Right lobe of liver (tissue), 4 donors: ENCODE measurements at regions not wholly inside any gene's neighbourhood (a gene's known extent, or its start where the extent isn't known, plus 50 kb on each side); places are given as distances from the start of the nearest gene placed in this dataset.

Source experiments
- POLR2A ChIP-seq: fragments of 450-650 bp; IDR thresholded peaks from one replicate; pipeline ENCODE4 v1.6.1; 2017; ENCODE audit warnings: antibody characterized with exemption, mild to moderate bottlenecking
- TF ChIP-seq, protein P1 (sequence below), 4 donors: fragments of 200-600 bp in 3 of 4; fragments of 450-650 bp in 1 of 4; IDR thresholded peaks; one replicate each; pipeline versions ENCODE4 v1.5.1 to v1.8.0; 2016 to 2022; ENCODE audit warnings: antibody characterized with exemption in 4 of 4, mild to moderate bottlenecking in 2 of 4
- donor health status: DM: no; HTN: no; CAD: no.
- donor health status: DM: no; HTN: no; CAD: no.
- donor health status: DM: no; HTN: yes; CAD: no.

DNA sequence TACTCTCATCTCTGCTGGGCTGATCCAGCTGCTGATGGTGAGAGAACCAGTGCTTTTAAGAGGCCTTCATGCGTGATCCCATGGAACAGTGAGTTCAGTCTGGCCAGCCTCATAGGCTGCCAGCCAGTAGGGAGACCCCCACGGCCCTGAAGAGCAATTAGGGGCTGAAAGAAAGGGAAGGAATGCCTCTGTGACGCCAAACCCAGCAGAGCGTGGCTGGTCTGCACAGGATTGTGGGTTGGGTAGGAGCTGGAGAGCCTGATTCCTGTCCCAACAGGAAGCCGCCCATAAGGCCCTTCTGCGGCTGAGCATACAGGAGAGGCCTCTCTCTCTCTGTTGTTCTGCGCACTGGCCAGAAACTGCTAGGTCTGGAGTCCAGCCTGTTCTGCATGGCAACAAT, 181.5 kb upstream of the E2F8 start:
- no peak for TF ChIP-seq POLR2A
- TF ChIP-seq, protein P1, sequence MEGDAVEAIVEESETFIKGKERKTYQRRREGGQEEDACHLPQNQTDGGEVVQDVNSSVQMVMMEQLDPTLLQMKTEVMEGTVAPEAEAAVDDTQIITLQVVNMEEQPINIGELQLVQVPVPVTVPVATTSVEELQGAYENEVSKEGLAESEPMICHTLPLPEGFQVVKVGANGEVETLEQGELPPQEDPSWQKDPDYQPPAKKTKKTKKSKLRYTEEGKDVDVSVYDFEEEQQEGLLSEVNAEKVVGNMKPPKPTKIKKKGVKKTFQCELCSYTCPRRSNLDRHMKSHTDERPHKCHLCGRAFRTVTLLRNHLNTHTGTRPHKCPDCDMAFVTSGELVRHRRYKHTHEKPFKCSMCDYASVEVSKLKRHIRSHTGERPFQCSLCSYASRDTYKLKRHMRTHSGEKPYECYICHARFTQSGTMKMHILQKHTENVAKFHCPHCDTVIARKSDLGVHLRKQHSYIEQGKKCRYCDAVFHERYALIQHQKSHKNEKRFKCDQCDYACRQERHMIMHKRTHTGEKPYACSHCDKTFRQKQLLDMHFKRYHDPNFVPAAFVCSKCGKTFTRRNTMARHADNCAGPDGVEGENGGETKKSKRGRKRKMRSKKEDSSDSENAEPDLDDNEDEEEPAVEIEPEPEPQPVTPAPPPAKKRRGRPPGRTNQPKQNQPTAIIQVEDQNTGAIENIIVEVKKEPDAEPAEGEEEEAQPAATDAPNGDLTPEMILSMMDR (IDR thresholded peaks at IDR 0.05): no peak
